Activated CD4-positive, CD25-positive, alpha-beta regulatory T cell treated with anti-CD3 and anti-CD28 coated beads, Interleukin-2, amount 50 U/mL, for 24 hours (primary cell): ENCODE measurements at regions not wholly inside any gene's neighbourhood (a gene's known extent, or its start where the extent isn't known, plus 50 kb on each side); places are given as distances from the start of the nearest gene placed in this dataset.
"Not testable (repeated sequence)": the region's sequence is repeated elsewhere in the genome, so short reads cannot be mapped to it uniquely, and the experiment has no call there.

ENCODE experiments used
- ATAC-seq, 2 donors: fragments of 150-1000 bp; cut with Tn5 transposase; one replicate each; pipeline ENCODE4 v1.10.0; 2021; ENCODE audit warnings: mild to moderate bottlenecking in 1 of 2, moderate library complexity in 1 of 2

- no peak for ATAC-seq
These were observed 201.9 kb upstream of the SESN3 start for GRCh38 chr11:95432714-95433503.

DNA sequence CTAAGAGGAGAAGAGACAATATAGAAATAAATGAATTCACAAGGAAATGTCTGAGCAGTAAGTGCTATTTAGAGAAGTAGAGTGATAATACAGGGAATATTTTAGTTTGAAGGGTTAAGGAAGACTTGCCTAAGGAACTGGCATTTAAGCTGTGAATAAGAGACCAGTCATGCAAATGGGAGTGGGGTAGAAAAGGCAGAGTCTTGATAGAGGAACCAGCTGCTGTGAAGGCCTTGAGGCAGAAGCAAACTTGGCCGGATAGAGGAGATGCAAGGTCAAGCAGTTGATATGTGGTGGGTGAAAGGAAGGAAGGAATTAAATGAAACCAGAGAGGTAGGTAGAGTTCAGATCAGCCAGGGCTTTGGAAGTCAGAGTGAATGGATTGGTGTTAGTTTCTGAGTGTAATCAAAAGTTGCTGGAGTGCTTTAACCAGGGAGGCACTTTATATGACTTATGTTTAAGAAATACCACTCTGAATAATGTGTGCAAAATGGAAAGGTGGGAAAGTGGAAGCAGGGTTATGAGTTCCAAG, 198.4 kb upstream of the SESN3 start:
- ATAC-seq, result no peak

- no peak for ATAC-seq
These were observed 195.9 kb upstream of the SESN3 start for GRCh38 chr11:95426823-95427462.

- no peak for ATAC-seq
These were observed 188.9 kb upstream of the SESN3 start for GRCh38 chr11:95419915-95420314.

DNA sequence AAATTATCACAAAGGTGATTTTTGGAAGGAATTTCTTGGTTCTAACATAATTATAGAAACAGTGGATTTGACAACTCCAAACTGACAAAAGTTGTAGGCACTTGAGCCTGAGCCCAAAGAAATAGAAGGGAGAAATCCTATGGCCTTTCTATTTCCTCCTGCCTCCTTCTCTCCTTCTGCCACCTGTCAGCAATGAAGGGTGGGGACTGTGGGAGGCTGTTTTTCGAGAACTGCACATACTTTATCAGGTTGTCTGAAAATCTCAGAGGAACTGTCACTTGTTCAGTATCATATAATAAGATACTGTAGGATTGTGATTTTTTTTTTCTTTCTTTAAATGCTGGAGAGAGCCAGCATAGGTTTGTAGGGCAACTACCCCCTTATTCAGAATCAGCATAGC, 187.9 kb upstream of the SESN3 start:
- no peak for ATAC-seq

- ATAC-seq, result no peak
These were observed 186.8 kb upstream of the SESN3 start for GRCh38 chr11:95417832-95418231.

DNA sequence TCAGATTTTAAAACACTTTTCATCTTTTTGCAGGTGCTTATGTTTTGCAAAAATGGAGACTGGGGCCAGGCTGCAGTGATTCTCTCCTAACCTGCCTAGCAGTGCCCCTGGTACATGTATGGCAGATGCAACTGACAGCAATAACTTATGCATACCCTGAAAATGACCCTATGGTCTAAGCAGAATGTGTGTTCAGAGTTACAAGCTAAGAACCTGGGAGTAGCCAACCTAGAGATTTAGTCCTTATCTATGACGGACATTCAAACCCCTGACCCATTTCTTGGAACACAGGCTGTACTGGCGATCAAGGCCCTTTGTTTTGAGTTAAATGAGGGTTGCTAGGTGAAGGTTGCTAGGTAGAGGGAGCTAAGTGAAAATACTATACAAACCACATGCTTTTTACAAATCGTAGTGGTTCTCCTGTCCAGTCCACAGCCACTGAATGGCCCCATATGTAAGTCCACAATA, 184.9 kb upstream of the SESN3 start:
- no peak for ATAC-seq

DNA sequence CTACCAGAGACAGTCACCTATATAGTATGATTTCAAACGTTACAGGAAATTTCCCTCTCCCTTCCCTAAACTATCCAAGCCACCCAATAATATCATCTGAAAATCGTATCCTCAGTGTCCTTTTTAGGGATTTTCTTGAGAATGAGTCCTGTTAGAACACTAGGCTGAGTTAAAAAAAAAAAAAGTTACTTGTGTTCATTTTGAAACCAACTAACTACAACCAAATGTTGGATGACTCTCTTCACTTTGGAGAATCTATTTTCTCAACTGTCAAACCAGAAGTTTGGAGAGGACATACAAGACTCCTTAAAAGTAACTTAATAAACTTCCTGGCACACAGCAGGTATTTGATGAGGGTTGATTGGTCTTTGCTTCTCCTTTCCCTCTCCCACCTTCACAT, 183.2 kb upstream of the SESN3 start:
- ATAC-seq, result no peak

- ATAC-seq, result no peak
These were observed 182.8 kb upstream of the SESN3 start for GRCh38 chr11:95413761-95414160.

- no peak for ATAC-seq
These were observed 182.0 kb upstream of the SESN3 start for GRCh38 chr11:95413021-95413420.

DNA sequence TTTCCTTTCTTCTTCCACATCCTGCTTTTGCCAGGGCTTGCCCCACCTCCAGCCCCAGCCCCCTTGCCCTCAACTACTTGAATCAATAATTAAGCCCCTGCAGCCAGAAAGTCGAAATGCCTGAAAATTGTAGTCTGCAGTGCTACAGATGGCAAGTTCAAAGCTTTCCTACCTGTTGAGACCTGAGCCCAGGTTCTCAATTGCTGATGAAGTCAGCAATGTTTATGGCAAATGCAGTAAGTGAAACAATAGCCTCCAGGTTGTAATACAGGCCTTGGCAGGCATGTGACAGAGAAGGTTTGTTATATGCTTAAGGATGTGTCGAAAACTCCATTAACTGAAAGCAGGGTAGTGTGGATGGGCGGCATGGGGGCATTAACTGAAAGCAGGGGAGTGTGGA, 181.1 kb upstream of the SESN3 start:
- ATAC-seq, result no peak

DNA sequence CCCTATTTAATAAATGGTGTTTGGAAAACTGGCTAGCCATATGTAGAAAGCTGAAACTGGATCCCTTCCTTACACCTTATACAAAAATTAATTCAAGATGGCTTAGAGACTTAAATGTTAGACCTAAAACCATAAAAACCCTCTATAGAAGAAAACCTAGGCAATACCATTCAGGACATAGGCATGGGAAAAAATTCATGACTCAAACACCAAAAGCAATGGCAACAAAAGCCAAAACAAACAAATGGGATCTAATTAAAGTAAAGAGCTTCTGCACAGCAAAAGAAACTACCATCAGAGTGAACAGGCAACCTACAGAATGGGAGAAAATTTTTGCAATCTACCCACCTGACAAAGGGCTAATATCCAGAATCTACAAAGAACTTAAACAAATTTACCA, 179.7 kb upstream of the SESN3 start:
- ATAC-seq, result not testable (repeated sequence)

DNA sequence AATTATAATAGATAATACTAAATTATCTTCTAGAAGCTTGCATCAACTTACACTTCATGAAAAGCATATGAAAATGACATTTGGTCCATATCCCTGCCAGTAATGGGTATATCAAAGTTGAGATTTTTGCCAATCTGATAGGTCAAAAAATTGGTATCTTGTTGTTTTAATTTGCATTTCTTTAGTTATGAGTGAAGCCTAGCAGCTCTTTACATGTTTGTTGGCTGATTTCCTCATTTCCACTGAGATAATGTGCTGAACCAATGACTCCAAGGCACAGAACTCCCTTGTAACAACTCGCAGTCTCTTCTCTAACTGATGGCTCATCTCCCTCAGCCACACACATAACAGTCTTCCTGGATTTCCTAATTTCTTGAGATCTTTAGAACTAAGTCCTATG, 175.3 kb upstream of the SESN3 start:
- ATAC-seq, result no peak

GRCh38 chr11:95404370-95404769, 173.4 kb upstream of the SESN3 start:
- no peak for ATAC-seq

GRCh38 chr11:95398437-95399112, 167.6 kb upstream of the SESN3 start:
- no peak for ATAC-seq

DNA sequence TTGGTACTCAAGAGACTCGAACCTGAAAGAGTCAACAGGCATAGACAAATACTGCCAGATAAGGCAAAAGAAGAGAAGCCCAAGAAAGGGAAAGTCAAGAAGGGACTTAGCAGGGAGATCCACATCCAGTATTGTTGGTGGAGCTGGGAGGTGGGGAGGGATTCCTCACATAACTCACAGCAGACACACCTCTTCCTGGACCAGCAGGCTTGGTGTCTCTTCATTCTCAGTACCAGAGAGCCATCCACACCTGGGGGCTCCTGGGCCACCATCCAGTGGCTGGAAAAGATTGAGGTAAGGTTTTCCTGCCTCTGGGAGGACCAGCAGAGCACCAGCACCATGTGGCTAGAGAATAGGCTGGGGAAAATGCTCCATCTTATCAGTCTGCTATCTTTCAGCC, 161.6 kb upstream of the SESN3 start:
- ATAC-seq, result no peak

GRCh38 chr11:95389427-95389826, 158.4 kb upstream of the SESN3 start:
- ATAC-seq, result no peak

- ATAC-seq, result no peak
These were observed 157.1 kb upstream of the SESN3 start for GRCh38 chr11:95388086-95388485.

DNA sequence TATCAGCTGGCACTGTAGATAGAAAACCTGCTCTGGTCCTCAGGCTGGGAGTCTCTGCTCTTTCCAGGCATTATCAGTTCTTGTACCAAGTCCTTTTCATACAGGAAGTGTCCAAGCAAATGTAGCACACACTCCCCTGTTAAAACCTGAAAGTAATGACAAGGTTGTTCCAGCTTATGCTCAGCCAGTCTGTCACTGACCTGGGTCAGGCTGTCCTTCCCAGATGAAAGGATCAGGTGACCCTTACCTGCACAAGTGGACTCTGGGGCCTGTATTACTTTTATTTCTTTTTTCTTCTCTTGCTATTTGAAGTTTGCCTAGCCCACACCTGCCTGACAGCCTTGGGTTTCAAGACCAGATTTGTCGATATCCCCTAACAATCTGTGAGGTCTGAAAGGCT, 156.3 kb upstream of the SESN3 start:
- no peak for ATAC-seq

DNA sequence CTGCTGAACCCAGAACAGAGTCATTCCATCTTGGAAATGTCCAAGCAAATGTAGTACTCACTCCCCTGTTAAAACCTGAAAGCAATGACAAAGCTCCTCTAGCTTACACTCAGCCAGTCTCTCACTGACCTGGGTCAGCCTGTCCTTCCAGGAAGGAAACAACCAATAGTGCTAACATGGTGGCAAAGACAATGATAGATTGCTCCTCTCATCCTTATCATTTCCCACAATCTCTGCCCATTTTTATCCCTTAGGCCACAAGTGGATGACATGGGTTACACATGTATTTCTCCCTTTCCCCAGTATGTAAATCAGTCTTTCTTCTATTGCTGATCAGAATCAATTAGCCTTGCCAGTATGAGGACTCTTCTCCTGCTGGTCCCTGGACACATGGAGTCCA, 154.6 kb upstream of the SESN3 start:
- no peak for ATAC-seq

GRCh38 chr11:95379479-95379878, 148.5 kb upstream of the SESN3 start:
- ATAC-seq, result no peak

GRCh38 chr11:95378789-95379188, 147.8 kb upstream of the SESN3 start:
- ATAC-seq, result no peak

GRCh38 chr11:95378111-95378510, 147.1 kb upstream of the SESN3 start:
- no peak for ATAC-seq

DNA sequence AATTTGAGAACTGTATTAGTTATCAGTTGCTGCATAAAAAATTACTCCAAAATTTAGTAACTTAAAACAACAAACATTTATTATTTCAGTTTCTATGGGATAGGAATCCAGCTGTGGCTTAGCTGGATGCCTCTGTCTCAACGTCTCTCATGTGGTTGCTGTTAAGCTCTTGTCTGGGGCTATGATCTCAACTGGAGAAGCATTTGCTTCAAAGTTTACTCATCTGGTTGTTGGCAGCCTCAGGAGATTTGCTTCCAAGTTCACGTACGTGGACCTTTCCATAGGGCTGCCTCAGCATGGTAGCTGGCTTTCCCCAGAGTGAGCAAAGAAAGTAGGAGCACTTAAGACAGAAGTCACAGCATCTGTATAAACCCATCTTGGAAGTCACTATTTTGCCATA, 144.9 kb upstream of the SESN3 start:
- no peak for ATAC-seq
